ENCODE measurements at regions not wholly inside any gene's neighbourhood (a gene's known extent, or its start where the extent isn't known, plus 50 kb on each side); places are given as distances from the start of the nearest gene placed in this dataset.

GRCh38 chr11:26023057-26023456, 308.9 kb upstream of the ANO3 start:
- TF ChIP-seq CTCF (IDR thresholded peaks at IDR 0.05) (no peak), POLR2A (IDR thresholded peaks at IDR 0.05) (no peak)
